Psoas muscle (tissue), 7 donors: ENCODE measurements at regions not wholly inside any gene's neighbourhood (a gene's known extent, or its start where the extent isn't known, plus 50 kb on each side); places are given as distances from the start of the nearest gene placed in this dataset.

ENCODE experiments used
- ATAC-seq, 4 donors: fragments of 200-7000 bp; cut with Tn5 transposase; one replicate each; pipeline ENCODE4 v1.9.1; 2020; ENCODE audit warnings: moderate library complexity in 3 of 4, mild to moderate bottlenecking in 2 of 4
- DNase-seq, 2 donors: peaks; one replicate each; pipeline ENCODE4 v3.0.0-alpha.2; 2020
- H3K27ac ChIP-seq: fragments of 200-600 bp; one replicate; pipeline ENCODE4 v1.8.0; 2022
- H3K27me3 ChIP-seq, 3 donors: fragments of 200-600 bp in 1 of 3; one replicate each; pipeline versions ENCODE4 v1.6.1 to v1.8.0; 2013 to 2022; ENCODE audit warnings: low read length in 2 of 3, mild to moderate bottlenecking in 2 of 3, moderate library complexity in 1 of 3; ENCODE audit not compliant: insufficient read depth in 3 of 3
- H3K36me3 ChIP-seq, 2 donors: fragments of 200-600 bp in 1 of 2; one replicate each; pipeline versions ENCODE4 v1.6.1 to v1.8.0; 2013 to 2022; ENCODE audit warnings: low read depth in 1 of 2, mild to moderate bottlenecking in 1 of 2, moderate library complexity in 1 of 2; ENCODE audit not compliant: insufficient read depth in 1 of 2
- H3K4me1 ChIP-seq: fragments of 200-600 bp; one replicate; pipeline ENCODE4 v1.8.0; 2022
- H3K4me3 ChIP-seq: fragments of 200-600 bp; one replicate; pipeline ENCODE4 v1.8.0; 2022; ENCODE audit warnings: mild to moderate bottlenecking
- H3K9me3 ChIP-seq: fragments of 200-600 bp; one replicate; pipeline ENCODE4 v1.8.0; 2022
- WGBS, 3 donors: extraction: QIAGEN DNeasy Blood & Tissue Kit; methylation state at CpG; one replicate each; pipeline versions ENCODE4 v1.1.6 to v1.1.7; 2013; 5-methylcytosine and 5-hydroxymethylcytosine counted together
- intact Hi-C, 2 donors: fragments of 100-400 bp; cut with DNase I; formaldehyde crosslinking; loops; one replicate each; pipeline versions ENCODE4 v1.11.0 to v1.14.2; 2022
- TF ChIP-seq, protein P1 (sequence below): fragments of 200-600 bp; IDR thresholded peaks from one replicate; pipeline ENCODE4 v1.8.0; 2022; ENCODE audit warnings: antibody characterized with exemption
- donor health status: healthy with polysubstance abuse.
- donor health status: DM: no; HTN: no; CAD: no; lungs with moderate emphysema.
- donor health status: Bipolar disorder and iron deficiency.
- donor health status: healthy.
- donor health status: DM: yes; HTN: yes; CAD: no.
- donor health status: DM: no; HTN: no; CAD: no.
- donor health status: DM: yes; HTN: yes; CAD: no.

DNA sequence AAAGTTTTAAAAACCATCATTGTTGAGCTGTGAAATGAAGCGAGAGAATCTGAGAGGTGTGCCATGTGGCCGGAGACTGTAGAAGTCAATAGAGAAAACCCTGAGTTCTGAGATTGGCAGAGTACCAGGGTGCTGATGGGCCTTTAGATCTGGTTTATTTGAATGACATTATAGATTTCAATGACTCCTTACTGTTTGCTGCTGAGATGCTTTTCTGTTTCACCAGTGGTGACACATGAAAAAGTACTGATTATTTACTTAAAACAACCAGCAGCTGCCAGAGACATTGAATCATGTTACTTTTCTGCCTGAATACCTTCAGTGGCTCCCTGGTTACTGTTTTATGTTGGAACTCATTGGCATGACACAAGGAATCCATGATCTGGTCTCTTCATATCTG, 602.7 kb upstream of the ZNF804A start:
- no peak overlapping the region for H3K4me3 ChIP-seq
- no peak overlapping the region for H3K27ac ChIP-seq
- intact Hi-C loops = no loop called here
- no peaks in the 10 kb centered on the region for H3K36me3 ChIP-seq
- H3K4me1 ChIP-seq = no peaks in the 10 kb centered on the region
- TF ChIP-seq, protein P1, sequence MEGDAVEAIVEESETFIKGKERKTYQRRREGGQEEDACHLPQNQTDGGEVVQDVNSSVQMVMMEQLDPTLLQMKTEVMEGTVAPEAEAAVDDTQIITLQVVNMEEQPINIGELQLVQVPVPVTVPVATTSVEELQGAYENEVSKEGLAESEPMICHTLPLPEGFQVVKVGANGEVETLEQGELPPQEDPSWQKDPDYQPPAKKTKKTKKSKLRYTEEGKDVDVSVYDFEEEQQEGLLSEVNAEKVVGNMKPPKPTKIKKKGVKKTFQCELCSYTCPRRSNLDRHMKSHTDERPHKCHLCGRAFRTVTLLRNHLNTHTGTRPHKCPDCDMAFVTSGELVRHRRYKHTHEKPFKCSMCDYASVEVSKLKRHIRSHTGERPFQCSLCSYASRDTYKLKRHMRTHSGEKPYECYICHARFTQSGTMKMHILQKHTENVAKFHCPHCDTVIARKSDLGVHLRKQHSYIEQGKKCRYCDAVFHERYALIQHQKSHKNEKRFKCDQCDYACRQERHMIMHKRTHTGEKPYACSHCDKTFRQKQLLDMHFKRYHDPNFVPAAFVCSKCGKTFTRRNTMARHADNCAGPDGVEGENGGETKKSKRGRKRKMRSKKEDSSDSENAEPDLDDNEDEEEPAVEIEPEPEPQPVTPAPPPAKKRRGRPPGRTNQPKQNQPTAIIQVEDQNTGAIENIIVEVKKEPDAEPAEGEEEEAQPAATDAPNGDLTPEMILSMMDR = no peak
- H3K9me3 ChIP-seq = no peaks in the 10 kb centered on the region
- ATAC-seq (no peak), DNase-seq (no peak)
- H3K27me3 ChIP-seq = no peaks in the 10 kb centered on the region
- 83 to 89% (median 87%) methylated on average over 2 of the region's 2 CpGs for WGBS, 3 donors

DNA sequence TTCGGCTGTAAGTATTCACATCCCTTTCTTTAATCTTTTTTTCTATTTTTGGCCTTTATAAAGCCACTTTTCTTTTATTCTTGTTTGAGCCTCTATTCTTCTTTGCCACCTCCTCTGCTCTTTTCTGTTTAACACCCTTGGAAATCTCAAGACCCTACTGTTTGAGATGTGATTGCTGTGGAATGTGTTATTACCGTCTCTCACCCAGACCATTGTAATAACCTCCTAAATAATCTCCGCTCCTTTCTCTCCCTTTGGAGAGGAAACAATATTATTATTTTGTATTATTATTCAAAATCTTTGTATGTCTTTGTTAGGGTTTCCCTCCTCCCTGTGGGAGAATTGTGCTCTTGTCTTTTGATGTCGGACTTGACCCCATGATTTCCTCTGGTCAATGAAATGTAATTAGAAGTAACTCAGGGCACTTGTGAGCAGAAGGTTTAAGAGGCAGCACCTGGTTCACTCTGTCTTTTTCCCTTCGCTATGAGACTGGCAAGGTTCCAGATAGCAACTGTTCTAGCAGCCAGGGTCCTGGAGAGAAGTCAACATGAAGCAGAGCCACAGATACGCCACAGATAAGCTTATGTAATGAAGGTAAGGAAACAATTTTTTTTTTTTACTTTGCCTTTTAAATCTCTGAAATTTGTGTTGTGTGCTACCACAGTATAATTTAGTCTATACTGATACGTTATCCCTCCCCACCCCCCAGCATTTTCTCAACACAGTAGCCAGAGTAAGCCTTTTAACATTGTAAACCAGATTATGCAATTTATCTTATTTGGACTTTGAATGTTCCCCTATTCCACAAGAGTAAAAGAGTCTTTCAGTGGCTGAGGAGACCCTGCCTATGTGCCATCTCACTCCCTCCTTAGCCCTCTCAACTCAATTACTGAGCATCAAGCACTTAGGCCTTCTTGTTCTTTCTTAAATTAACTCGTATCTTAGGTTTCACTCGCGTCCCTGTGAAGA, 601.2 kb upstream of the ZNF804A start:
- H3K4me1 ChIP-seq = no peaks in the 10 kb centered on the region
- intact Hi-C loops = no loop called here
- no peak overlapping the region for H3K4me3 ChIP-seq
- ATAC-seq (peak in 2 of 4 donors; percentile 54 to 69), DNase-seq (no peak)
- 52 to 55% (median 55%) methylated on average over 10 of the region's 10 CpGs for WGBS, 3 donors
- H3K36me3 ChIP-seq = no peaks in the 10 kb centered on the region
- TF ChIP-seq, protein P1 = no peak
- no peaks in the 10 kb centered on the region for H3K9me3 ChIP-seq
- H3K27ac ChIP-seq = no peak overlapping the region
- no peaks in the 10 kb centered on the region for H3K27me3 ChIP-seq

DNA sequence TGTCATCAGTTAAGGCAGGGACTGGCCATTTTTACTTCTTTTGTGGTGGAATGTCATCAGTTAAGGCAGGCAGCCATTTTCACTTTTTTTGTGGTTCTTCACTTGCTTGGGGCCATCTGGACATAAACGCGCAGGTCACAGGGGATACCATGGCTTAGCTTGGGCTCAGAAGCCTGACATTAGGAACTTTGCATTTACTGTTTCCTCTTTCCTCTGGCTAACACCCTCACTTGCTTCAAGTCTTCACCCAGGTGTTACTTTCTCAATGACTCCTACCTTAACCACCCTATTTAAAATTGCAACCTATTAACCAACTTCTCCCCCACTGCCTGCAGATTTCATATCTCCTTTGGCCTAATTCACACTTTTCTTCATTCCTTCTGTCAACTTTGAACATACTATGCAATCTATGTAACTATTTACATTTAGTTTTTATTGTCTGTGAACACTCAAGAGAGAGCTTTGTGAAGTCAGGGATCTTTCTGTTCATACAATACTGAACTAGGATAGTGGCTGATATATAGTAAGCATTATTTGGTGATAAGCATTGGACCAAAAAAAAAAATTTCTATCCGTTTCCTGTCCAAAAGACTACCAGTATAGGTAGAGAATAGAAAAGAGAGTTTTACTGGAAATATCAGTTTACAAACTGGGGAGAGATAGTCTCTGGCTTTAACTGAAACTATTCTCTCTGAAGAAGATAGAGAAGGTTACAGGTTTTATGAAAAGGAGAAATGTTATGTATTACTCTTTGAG, 600.1 kb upstream of the ZNF804A start:
- whole genome bisulfite sequencing, 3 donors = 86 to 96% (median 87%) methylated on average over 3 of the region's 3 CpGs
- no peak for ATAC-seq
- H3K36me3 ChIP-seq = no peaks in the 10 kb centered on the region
- intact Hi-C loops = no loop called here
- no peak for DNase-seq
- no peak overlapping the region for H3K27ac ChIP-seq
- H3K27me3 ChIP-seq = no peaks in the 10 kb centered on the region
- H3K9me3 ChIP-seq = no peaks in the 10 kb centered on the region
- TF ChIP-seq, protein P1 = no peak
- H3K4me3 ChIP-seq = no peak overlapping the region
- no peaks in the 10 kb centered on the region for H3K4me1 ChIP-seq

DNA sequence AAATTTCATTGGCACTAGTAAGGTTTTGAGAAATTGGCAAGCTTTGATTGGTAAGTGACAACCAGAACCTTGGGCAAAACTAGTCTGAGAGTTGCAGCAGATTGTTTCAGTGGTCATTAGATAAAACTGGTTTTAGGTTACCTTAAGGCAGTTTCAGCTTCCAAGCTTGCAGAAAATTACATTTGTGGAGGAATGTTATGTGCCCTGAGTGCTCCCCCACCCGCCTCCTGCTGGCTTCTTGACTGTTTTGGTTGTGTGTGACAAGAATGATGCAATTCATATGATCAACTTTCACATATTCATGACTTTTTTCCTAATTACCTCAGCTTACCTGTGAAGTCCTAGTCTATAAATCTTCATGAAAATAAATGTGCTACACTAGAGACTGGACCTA, 599.5 kb upstream of the ZNF804A start:
- intact Hi-C loops = no loop called here
- H3K9me3 ChIP-seq = no peaks in the 10 kb centered on the region
- no peaks in the 10 kb centered on the region for H3K4me1 ChIP-seq
- TF ChIP-seq, protein P1 = no peak
- no peak for DNase-seq
- 30 to 47% (median 34%) methylated on average over 1 of the region's 1 CpG for WGBS, 3 donors
- ATAC-seq = no peak
- H3K36me3 ChIP-seq = no peaks in the 10 kb centered on the region
- no peaks in the 10 kb centered on the region for H3K27me3 ChIP-seq
- H3K27ac ChIP-seq = no peak overlapping the region
- H3K4me3 ChIP-seq = no peak overlapping the region
